Mammary epithelial cell (primary cell): ENCODE measurements at regions not wholly inside any gene's neighbourhood (a gene's known extent, or its start where the extent isn't known, plus 50 kb on each side); places are given as distances from the start of the nearest gene placed in this dataset.

Experiments
- EZH2 ChIP-seq: IDR thresholded peaks from 2 replicates; pipeline ENCODE4 v1.6.1; 2012; ENCODE audit warnings: low read length, inconsistent platforms, borderline replicate concordance
- TF ChIP-seq, protein P1 (sequence below), 2 donors: IDR thresholded peaks in 1 of 2; conservative IDR thresholded peaks in 1 of 2; 2 replicates each; pipeline ENCODE4 v1.5.1; 2011 to 2012; ENCODE audit warnings: inconsistent platforms in 2 of 2, low read length in 2 of 2, mild to moderate bottlenecking in 2 of 2, control low read depth in 1 of 2, low read depth in 1 of 2; ENCODE audit not compliant: insufficient read depth in 1 of 2; ENCODE audit errors: extremely low read depth in 1 of 2

DNA sequence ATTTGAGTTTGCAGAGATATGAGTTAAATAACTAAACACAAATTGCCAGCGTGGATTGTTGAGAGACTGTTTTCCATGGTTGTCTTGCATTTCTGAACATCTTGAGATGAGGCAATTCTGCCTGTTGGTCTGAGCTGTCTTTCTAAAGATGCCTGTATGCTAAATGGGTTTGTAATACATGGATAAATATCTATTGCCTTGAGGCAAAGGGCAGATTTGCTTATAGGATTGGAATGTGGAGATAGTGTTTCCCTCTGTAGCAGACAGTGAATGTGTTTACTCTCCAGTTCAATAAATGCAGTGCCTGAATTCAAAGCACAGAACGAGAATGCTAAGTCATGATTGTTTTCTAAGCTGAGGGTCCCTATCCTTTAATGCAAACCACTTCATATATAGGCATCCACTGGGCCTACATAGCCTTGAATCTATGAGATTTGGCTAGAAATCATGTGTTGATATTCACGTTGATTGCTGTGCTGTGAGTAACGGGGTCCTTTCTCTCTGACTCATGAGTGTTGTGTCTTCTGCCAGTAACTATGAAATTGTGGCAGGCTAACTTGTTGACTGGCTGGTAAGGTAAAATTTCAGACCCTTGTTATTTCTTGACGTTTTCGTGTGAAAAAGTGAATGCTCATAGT lies 2554.8 kb downstream of the PCDH9 start:
- TF ChIP-seq, protein P1, sequence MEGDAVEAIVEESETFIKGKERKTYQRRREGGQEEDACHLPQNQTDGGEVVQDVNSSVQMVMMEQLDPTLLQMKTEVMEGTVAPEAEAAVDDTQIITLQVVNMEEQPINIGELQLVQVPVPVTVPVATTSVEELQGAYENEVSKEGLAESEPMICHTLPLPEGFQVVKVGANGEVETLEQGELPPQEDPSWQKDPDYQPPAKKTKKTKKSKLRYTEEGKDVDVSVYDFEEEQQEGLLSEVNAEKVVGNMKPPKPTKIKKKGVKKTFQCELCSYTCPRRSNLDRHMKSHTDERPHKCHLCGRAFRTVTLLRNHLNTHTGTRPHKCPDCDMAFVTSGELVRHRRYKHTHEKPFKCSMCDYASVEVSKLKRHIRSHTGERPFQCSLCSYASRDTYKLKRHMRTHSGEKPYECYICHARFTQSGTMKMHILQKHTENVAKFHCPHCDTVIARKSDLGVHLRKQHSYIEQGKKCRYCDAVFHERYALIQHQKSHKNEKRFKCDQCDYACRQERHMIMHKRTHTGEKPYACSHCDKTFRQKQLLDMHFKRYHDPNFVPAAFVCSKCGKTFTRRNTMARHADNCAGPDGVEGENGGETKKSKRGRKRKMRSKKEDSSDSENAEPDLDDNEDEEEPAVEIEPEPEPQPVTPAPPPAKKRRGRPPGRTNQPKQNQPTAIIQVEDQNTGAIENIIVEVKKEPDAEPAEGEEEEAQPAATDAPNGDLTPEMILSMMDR (conservative IDR thresholded peaks at IDR 0.05 in 1 of 2, IDR thresholded peaks at IDR 0.05 in 1 of 2; ENCODE audit: extremely low read depth in 1 of 2, insufficient read depth in 1 of 2, low read depth in 1 of 2, low read length in 2 of 2) = no peak
- no peak for TF ChIP-seq EZH2
